ENCODE measurements at regions not wholly inside any gene's neighbourhood (a gene's known extent, or its start where the extent isn't known, plus 50 kb on each side); places are given as distances from the start of the nearest gene placed in this dataset.

DNA sequence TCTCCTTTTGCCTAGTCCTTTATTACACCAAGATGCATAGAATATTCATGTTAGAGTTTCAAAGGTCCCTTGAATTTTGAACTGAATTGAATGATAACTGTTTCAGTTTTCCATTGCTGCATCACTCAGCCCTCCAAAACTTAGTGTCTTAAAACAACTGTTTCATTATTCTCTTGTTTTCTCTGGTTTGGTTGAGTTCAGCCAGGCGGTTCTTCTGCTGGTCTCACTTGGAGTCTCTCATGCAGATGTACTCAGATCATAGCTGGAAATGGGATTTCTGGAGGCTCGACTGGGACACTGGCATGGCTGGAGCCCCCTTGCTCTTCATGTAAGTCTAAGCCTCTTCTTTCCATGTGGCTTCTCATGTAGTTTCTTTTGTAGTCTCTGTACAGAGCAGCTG, 107.2 kb upstream of the MKI67 start:
- TF ChIP-seq EZH2phosphoT487 (IDR thresholded peaks at IDR 0.05; ENCODE audit: borderline replicate concordance) (no peak), POLR2AphosphoS5 (IDR thresholded peaks at IDR 0.05; ENCODE audit: low read depth, low read length) (no peak), CEBPB (IDR thresholded peaks at IDR 0.05; ENCODE audit: low read depth) (no peak), YY1 (IDR thresholded peaks at IDR 0.05; ENCODE audit: extremely low read depth, insufficient replicate concordance, low read depth, low read length) (no peak), POLR2A (IDR thresholded peaks at IDR 0.05; ENCODE audit: borderline replicate concordance, extremely low read depth, insufficient read depth, insufficient read length) (no peak), FOSL1 (IDR thresholded peaks at IDR 0.05; ENCODE audit: low read depth) (no peak), EGR1 (IDR thresholded peaks at IDR 0.05; ENCODE audit: low read depth) (no peak)
- TF ChIP-seq, protein P1, sequence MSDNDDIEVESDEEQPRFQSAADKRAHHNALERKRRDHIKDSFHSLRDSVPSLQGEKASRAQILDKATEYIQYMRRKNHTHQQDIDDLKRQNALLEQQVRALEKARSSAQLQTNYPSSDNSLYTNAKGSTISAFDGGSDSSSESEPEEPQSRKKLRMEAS (IDR thresholded peaks at IDR 0.05), result no peak
- TF ChIP-seq, protein P2, sequence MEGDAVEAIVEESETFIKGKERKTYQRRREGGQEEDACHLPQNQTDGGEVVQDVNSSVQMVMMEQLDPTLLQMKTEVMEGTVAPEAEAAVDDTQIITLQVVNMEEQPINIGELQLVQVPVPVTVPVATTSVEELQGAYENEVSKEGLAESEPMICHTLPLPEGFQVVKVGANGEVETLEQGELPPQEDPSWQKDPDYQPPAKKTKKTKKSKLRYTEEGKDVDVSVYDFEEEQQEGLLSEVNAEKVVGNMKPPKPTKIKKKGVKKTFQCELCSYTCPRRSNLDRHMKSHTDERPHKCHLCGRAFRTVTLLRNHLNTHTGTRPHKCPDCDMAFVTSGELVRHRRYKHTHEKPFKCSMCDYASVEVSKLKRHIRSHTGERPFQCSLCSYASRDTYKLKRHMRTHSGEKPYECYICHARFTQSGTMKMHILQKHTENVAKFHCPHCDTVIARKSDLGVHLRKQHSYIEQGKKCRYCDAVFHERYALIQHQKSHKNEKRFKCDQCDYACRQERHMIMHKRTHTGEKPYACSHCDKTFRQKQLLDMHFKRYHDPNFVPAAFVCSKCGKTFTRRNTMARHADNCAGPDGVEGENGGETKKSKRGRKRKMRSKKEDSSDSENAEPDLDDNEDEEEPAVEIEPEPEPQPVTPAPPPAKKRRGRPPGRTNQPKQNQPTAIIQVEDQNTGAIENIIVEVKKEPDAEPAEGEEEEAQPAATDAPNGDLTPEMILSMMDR (IDR thresholded peaks at IDR 0.05 in 2 of 3, conservative IDR thresholded peaks at IDR 0.05 in 1 of 3; ENCODE audit: borderline replicate concordance in 1 of 3, insufficient read depth in 1 of 3, low read depth in 2 of 3, low read length in 2 of 3), result no peak
